ENCODE measurements at regions not wholly inside any gene's neighbourhood (a gene's known extent, or its start where the extent isn't known, plus 50 kb on each side); places are given as distances from the start of the nearest gene placed in this dataset.

GRCh38 chr1:232367293-232367692 is 262.6 kb downstream of the SIPA1L2 start:
- Histone ChIP-seq H3K4me3 (no peak overlapping the region), H3K36me3 (no peaks in the 10 kb centered on the region), H3K27ac (no peak overlapping the region), H3K4me1 (no peaks in the 10 kb centered on the region), H3K9me3 (no peaks in the 10 kb centered on the region), H3K27me3 (replicated peaks in 1 of 7) (peaks cover 0 to 4% (median 0%) of the 10 kb centered on the region in 7 donors)
- WGBS, 5 donors, result 72 to 80% (median 79%) methylated on average over 4 of the region's 4 CpGs
- intact Hi-C loops (cut with DNase I; ENCODE audit: low total_unique reads), result no loop called here
- no peak for DNase-seq
- TF ChIP-seq POLR2A (IDR thresholded peaks at IDR 0.05), result no peak
- TF ChIP-seq POLR2AphosphoS5 (IDR thresholded peaks at IDR 0.05), result no peak
- TF ChIP-seq CTCF (IDR thresholded peaks at IDR 0.05 in 8 of 11, conservative IDR thresholded peaks at IDR 0.05 in 3 of 11), result no peak

DNA sequence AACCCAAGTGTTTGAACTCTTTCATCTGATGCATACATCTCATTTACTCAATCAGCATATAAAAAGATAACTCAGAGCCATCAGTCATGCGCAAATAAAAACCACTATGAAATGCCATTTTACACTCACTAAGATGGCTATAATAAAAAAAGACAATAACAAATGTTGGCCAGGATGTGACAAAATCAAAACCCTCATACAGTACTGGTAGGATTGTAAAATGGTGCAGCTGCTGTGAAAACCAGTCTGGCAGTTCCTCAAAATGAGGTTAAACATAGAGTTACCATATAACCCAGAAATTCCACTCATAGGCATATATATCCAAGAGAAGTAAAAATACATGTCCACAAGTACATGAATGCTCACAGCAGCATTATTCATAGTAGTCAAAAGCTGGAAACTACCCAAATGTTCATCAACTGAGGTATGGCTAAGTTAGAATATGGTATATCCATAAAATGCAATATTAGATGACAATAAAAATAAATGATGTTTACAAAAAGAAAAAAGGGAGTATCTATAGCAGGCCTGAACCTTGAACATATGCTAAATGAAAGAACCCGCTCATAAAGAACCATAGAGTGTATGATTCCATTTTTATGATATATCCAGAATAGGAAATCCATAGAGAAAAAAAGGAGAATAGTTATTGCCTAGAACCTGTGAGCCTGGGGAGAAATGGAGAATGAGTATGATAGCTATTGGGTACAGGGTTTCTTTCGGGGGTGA is 265.1 kb downstream of the SIPA1L2 start:
- no peak overlapping the region for H3K27ac ChIP-seq
- intact Hi-C loops (cut with DNase I; ENCODE audit: low total_unique reads), result no loop called here
- 90 to 98% (median 93%) methylated on average over 3 of the region's 3 CpGs for WGBS, 5 donors

GRCh38 chr1:232363008-232363407 is 266.9 kb downstream of the SIPA1L2 start:
- WGBS, 5 donors, result 53 to 94% (median 68%) methylated on average over 2 of the region's 2 CpGs
- intact Hi-C loops (cut with DNase I; ENCODE audit: low total_unique reads), result no loop called here
- DNase-seq, result no peak
- H3K27me3 ChIP-seq (replicated peaks in 1 of 7), result peaks cover 0 to 4% (median 0%) of the 10 kb centered on the region in 7 donors
- H3K9me3 ChIP-seq, result no peaks in the 10 kb centered on the region
- H3K4me3 ChIP-seq, result no peak overlapping the region
- TF ChIP-seq CTCF (IDR thresholded peaks at IDR 0.05 in 8 of 11, conservative IDR thresholded peaks at IDR 0.05 in 3 of 11), result no peak
- no peak for TF ChIP-seq POLR2A (IDR thresholded peaks at IDR 0.05)
- no peak for TF ChIP-seq POLR2AphosphoS5 (IDR thresholded peaks at IDR 0.05)
- H3K4me1 ChIP-seq, result no peaks in the 10 kb centered on the region
- H3K27ac ChIP-seq, result no peak overlapping the region
- H3K36me3 ChIP-seq, result no peaks in the 10 kb centered on the region

More for the DNA sequence above, 265.1 kb downstream of the SIPA1L2 start:
- no peak overlapping the region for H3K4me3 ChIP-seq
- no peak for DNase-seq
- peaks cover 0 to 4% (median 0%) of the 10 kb centered on the region in 7 donors for H3K27me3 ChIP-seq (replicated peaks in 1 of 7)
- H3K9me3 ChIP-seq, result no peaks in the 10 kb centered on the region
- no peaks in the 10 kb centered on the region for H3K36me3 ChIP-seq
- TF ChIP-seq POLR2AphosphoS5 (IDR thresholded peaks at IDR 0.05), result no peak
- no peak for TF ChIP-seq CTCF (IDR thresholded peaks at IDR 0.05 in 8 of 11, conservative IDR thresholded peaks at IDR 0.05 in 3 of 11)
- TF ChIP-seq POLR2A (IDR thresholded peaks at IDR 0.05), result no peak
- no peaks in the 10 kb centered on the region for H3K4me1 ChIP-seq

- Histone ChIP-seq H3K36me3 (no peaks in the 10 kb centered on the region), H3K9me3 (no peaks in the 10 kb centered on the region), H3K4me1 (no peaks in the 10 kb centered on the region), H3K4me3 (no peak overlapping the region), H3K27ac (no peak overlapping the region), H3K27me3 (replicated peaks in 1 of 7) (no peaks in the 10 kb centered on the region)
- TF ChIP-seq CTCF (IDR thresholded peaks at IDR 0.05 in 8 of 11, conservative IDR thresholded peaks at IDR 0.05 in 3 of 11) (no peak), POLR2A (IDR thresholded peaks at IDR 0.05) (no peak), POLR2AphosphoS5 (IDR thresholded peaks at IDR 0.05) (no peak)
- 64 to 91% (median 79%) methylated on average over 6 of the region's 6 CpGs for WGBS, 5 donors
- DNase-seq, result no peak
- intact Hi-C loops (cut with DNase I; ENCODE audit: low total_unique reads), result no loop called here
Observed at GRCh38 chr1:232357416-232357815, 272.5 kb downstream of the SIPA1L2 start.
